ENCODE measurements at regions not wholly inside any gene's neighbourhood (a gene's known extent, or its start where the extent isn't known, plus 50 kb on each side); places are given as distances from the start of the nearest gene placed in this dataset.

GRCh38 chr15:26109203-26109602 is 246.1 kb upstream of the ATP10A start:
- CTCF ChIA-PET: no interaction called here
- DNase-seq: no peak
- POLR2A ChIA-PET: no interaction called here
- Mint-ChIP-seq H3K27ac (no peak overlapping the region), H3K36me3 (ENCODE audit: low read depth) (no peaks in the 10 kb centered on the region), H3K4me1 (ENCODE audit: low read depth) (no peaks in the 10 kb centered on the region), H3K9me3 (peaks cover 4% of the 10 kb centered on the region), H3K4me3 (no peak overlapping the region), H3K27me3 (no peaks in the 10 kb centered on the region)
- no peak for TF ChIP-seq CTCF (IDR thresholded peaks at IDR 0.05)
- intact Hi-C loops (cut with micrococcal nuclease): no loop called here
- no peak for ATAC-seq

GRCh38 chr15:26106556-26106955 is 243.4 kb upstream of the ATP10A start:
- TF ChIP-seq CTCF (IDR thresholded peaks at IDR 0.05): no peak
- ChIA-PET CTCF (no interaction called here), POLR2A (no interaction called here)
- no peaks in the 10 kb centered on the region for H3K36me3 Mint-ChIP-seq (ENCODE audit: low read depth)
- H3K27me3 Mint-ChIP-seq: no peaks in the 10 kb centered on the region
- ATAC-seq (no peak), DNase-seq (no peak)
- no peak overlapping the region for H3K4me3 Mint-ChIP-seq
- intact Hi-C loops (cut with micrococcal nuclease): no loop called here
- no peaks in the 10 kb centered on the region for H3K4me1 Mint-ChIP-seq (ENCODE audit: low read depth)
- peaks cover 4% of the 10 kb centered on the region for H3K9me3 Mint-ChIP-seq
- no peak overlapping the region for H3K27ac Mint-ChIP-seq

GRCh38 chr15:26103002-26103404 is 239.9 kb upstream of the ATP10A start:
- peaks cover 4% of the 10 kb centered on the region for H3K9me3 Mint-ChIP-seq
- no peak for DNase-seq
- H3K36me3 Mint-ChIP-seq (ENCODE audit: low read depth): no peaks in the 10 kb centered on the region
- no peaks in the 10 kb centered on the region for H3K27me3 Mint-ChIP-seq
- ATAC-seq: no peak
- ChIA-PET POLR2A (no interaction called here), CTCF (no interaction called here)
- no peaks in the 10 kb centered on the region for H3K4me1 Mint-ChIP-seq (ENCODE audit: low read depth)
- H3K4me3 Mint-ChIP-seq: no peak overlapping the region
- TF ChIP-seq CTCF (IDR thresholded peaks at IDR 0.05): no peak
- intact Hi-C loops (cut with micrococcal nuclease): no loop called here
- H3K27ac Mint-ChIP-seq: no peak overlapping the region

GRCh38 chr15:26102365-26102764 is 239.2 kb upstream of the ATP10A start:
- H3K9me3 Mint-ChIP-seq: peaks cover 4% of the 10 kb centered on the region
- TF ChIP-seq CTCF (IDR thresholded peaks at IDR 0.05): no peak
- H3K27ac Mint-ChIP-seq: no peak overlapping the region
- H3K36me3 Mint-ChIP-seq (ENCODE audit: low read depth): no peaks in the 10 kb centered on the region
- ChIA-PET CTCF (no interaction called here), POLR2A (no interaction called here)
- H3K27me3 Mint-ChIP-seq: no peaks in the 10 kb centered on the region
- no peaks in the 10 kb centered on the region for H3K4me1 Mint-ChIP-seq (ENCODE audit: low read depth)
- no peak for ATAC-seq
- intact Hi-C loops (cut with micrococcal nuclease): no loop called here
- H3K4me3 Mint-ChIP-seq: no peak overlapping the region
- DNase-seq: no peak

- TF ChIP-seq CTCF (IDR thresholded peaks at IDR 0.05): no peak
- intact Hi-C loops (cut with micrococcal nuclease): no loop called here
- POLR2A ChIA-PET: no interaction called here
- H3K4me1 Mint-ChIP-seq (ENCODE audit: low read depth): no peaks in the 10 kb centered on the region
- H3K27me3 Mint-ChIP-seq: peaks cover 4% of the 10 kb centered on the region
- H3K27ac Mint-ChIP-seq: no peak overlapping the region
- CTCF ChIA-PET: no interaction called here
- H3K4me3 Mint-ChIP-seq: no peak overlapping the region
- no peaks in the 10 kb centered on the region for H3K36me3 Mint-ChIP-seq (ENCODE audit: low read depth)
- ATAC-seq (no peak), DNase-seq (no peak)
- H3K9me3 Mint-ChIP-seq: peaks cover 1% of the 10 kb centered on the region
These were observed 238.3 kb upstream of the ATP10A start for GRCh38 chr15:26101443-26101842.
